SU-DHL-6 (cell line): ENCODE measurements at regions not wholly inside any gene's neighbourhood (a gene's known extent, or its start where the extent isn't known, plus 50 kb on each side); places are given as distances from the start of the nearest gene placed in this dataset.

ENCODE experiments used
- CTCF ChIP-seq: fragments of 200-600 bp; sonication (generic); IDR thresholded peaks from one replicate; pipeline ENCODE4 v1.5.1; 2017; ENCODE audit warnings: antibody characterized with exemption, mild to moderate bottlenecking, low read length, moderate library complexity; ENCODE audit not compliant: insufficient read depth, poor library complexity, severe bottlenecking
- EZH2phosphoT487 ChIP-seq: fragments of 200-600 bp; sonication (generic), shearing (Covaris generic); conservative IDR thresholded peaks from 2 replicates; pipeline ENCODE4 v1.6.1; 2018; ENCODE audit warnings: mild to moderate bottlenecking, antibody characterized with exemption, low read length, moderate library complexity, mixed read lengths

DNA sequence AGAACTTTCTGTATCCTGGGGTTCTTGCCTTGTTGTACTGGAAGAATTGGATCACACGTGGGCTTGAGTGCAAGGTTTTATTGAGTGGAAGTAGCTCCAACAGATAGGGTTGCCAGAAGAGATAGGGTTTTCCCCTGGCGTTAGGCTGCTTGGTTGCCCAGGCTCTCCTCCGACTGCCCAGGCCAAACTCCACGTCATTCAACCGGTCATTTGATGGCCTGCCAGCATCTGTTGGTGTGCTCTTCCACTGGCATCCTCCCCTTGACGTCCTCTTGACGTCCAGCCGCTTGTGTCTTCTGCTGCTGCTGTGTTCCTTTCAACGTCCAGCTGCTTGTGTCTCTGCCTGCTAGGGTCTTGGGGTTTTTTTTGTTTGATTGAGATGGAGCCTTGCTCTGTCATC is 111.2 kb upstream of the XIST start:
- TF ChIP-seq CTCF (no peak), EZH2phosphoT487 (no peak)
